ENCODE measurements at regions not wholly inside any gene's neighbourhood (a gene's known extent, or its start where the extent isn't known, plus 50 kb on each side); places are given as distances from the start of the nearest gene placed in this dataset.

- dilution Hi-C loops (cut with MboI; ENCODE audit: extremely low pct_ligation_motif_present, low sequenced_read_pairs) = no loop called here
- Histone ChIP-seq H3K9me3 (ENCODE audit: control insufficient read depth, low read depth, low read length) (no peaks in the 10 kb centered on the region), H3K27me3 (ENCODE audit: control insufficient read depth, extremely low read depth, insufficient read depth, low read length) (no peaks in the 10 kb centered on the region), H3K4me1 (ENCODE audit: control insufficient read depth, extremely low read depth, insufficient read depth, low read length) (no peaks in the 10 kb centered on the region), H3K4me2 (ENCODE audit: control insufficient read depth, extremely low read depth, insufficient read depth, low read depth, low read length) (no peak overlapping the region), H3K79me2 (ENCODE audit: control insufficient read depth, insufficient read depth, low read length) (no peaks in the 10 kb centered on the region), H4K20me1 (ENCODE audit: control insufficient read depth, extremely low read depth, insufficient read depth, low read length) (no peaks in the 10 kb centered on the region), H3K4me3 (ENCODE audit: control insufficient read depth in 2 of 3, extremely low read depth in 1 of 3, insufficient read depth in 2 of 3, low read depth in 1 of 3, low read length in 3 of 3) (no peak overlapping the region), H3K27ac (ENCODE audit: control insufficient read depth, insufficient read depth, low read length) (no peak overlapping the region), H3K9ac (ENCODE audit: control insufficient read depth, extremely low read depth, insufficient read depth, low read length) (no peak overlapping the region), H3K36me3 (ENCODE audit: control insufficient read depth in 2 of 2, extremely low read depth in 1 of 2, insufficient read depth in 2 of 2, low read length in 2 of 2) (no peaks in the 10 kb centered on the region), H2AFZ (ENCODE audit: control insufficient read depth, low read length) (no peak overlapping the region), H3K9me1 (ENCODE audit: control insufficient read depth, extremely low read depth, insufficient read depth, low read length) (no peaks in the 10 kb centered on the region)
- DNase-seq (ENCODE audit: low read depth, low spot score) (no peak), FAIRE-seq (no peak)
- no peak for TF ChIP-seq CTCF (optimal IDR thresholded peaks at IDR 0.05 in 1 of 3, IDR thresholded peaks at IDR 0.05 in 1 of 3, conservative IDR thresholded peaks at IDR 0.05 in 1 of 3; ENCODE audit: extremely low read depth in 1 of 3, insufficient read depth in 2 of 3, low read length in 3 of 3)
- no peak for TF ChIP-seq EZH2 (IDR thresholded peaks at IDR 0.05; ENCODE audit: low read length)
These were observed 57.5 kb upstream of the C14orf180 start for GRCh38 chr14:104521816-104522745.

GRCh38 chr14:104522926-104523545, 56.5 kb upstream of the C14orf180 start:
- no peaks in the 10 kb centered on the region for H3K36me3 ChIP-seq (ENCODE audit: control insufficient read depth in 2 of 2, extremely low read depth in 1 of 2, insufficient read depth in 2 of 2, low read length in 2 of 2)
- H3K4me2 ChIP-seq (ENCODE audit: control insufficient read depth, extremely low read depth, insufficient read depth, low read depth, low read length) = no peak overlapping the region
- no peaks in the 10 kb centered on the region for H4K20me1 ChIP-seq (ENCODE audit: control insufficient read depth, extremely low read depth, insufficient read depth, low read length)
- H2AFZ ChIP-seq (ENCODE audit: control insufficient read depth, low read length) = no peak overlapping the region
- dilution Hi-C loops (cut with MboI; ENCODE audit: extremely low pct_ligation_motif_present, low sequenced_read_pairs) = no loop called here
- FAIRE-seq (no peak), DNase-seq (ENCODE audit: low read depth, low spot score) (no peak)
- H3K79me2 ChIP-seq (ENCODE audit: control insufficient read depth, insufficient read depth, low read length) = no peaks in the 10 kb centered on the region
- H3K9me3 ChIP-seq (ENCODE audit: control insufficient read depth, low read depth, low read length) = peaks cover 5% of the 10 kb centered on the region
- H3K27me3 ChIP-seq (ENCODE audit: control insufficient read depth, extremely low read depth, insufficient read depth, low read length) = no peaks in the 10 kb centered on the region
- no peaks in the 10 kb centered on the region for H3K9me1 ChIP-seq (ENCODE audit: control insufficient read depth, extremely low read depth, insufficient read depth, low read length)
- TF ChIP-seq CTCF (optimal IDR thresholded peaks at IDR 0.05 in 1 of 3, IDR thresholded peaks at IDR 0.05 in 1 of 3, conservative IDR thresholded peaks at IDR 0.05 in 1 of 3; ENCODE audit: extremely low read depth in 1 of 3, insufficient read depth in 2 of 3, low read length in 3 of 3) = no peak
- TF ChIP-seq EZH2 (IDR thresholded peaks at IDR 0.05; ENCODE audit: low read length) = no peak
- H3K27ac ChIP-seq (ENCODE audit: control insufficient read depth, insufficient read depth, low read length) = no peak overlapping the region
- no peaks in the 10 kb centered on the region for H3K4me1 ChIP-seq (ENCODE audit: control insufficient read depth, extremely low read depth, insufficient read depth, low read length)
- H3K4me3 ChIP-seq (ENCODE audit: control insufficient read depth in 2 of 3, extremely low read depth in 1 of 3, insufficient read depth in 2 of 3, low read depth in 1 of 3, low read length in 3 of 3) = no peak overlapping the region
- no peak overlapping the region for H3K9ac ChIP-seq (ENCODE audit: control insufficient read depth, extremely low read depth, insufficient read depth, low read length)
